ENCODE measurements at regions not wholly inside any gene's neighbourhood (a gene's known extent, or its start where the extent isn't known, plus 50 kb on each side); places are given as distances from the start of the nearest gene placed in this dataset.

DNA sequence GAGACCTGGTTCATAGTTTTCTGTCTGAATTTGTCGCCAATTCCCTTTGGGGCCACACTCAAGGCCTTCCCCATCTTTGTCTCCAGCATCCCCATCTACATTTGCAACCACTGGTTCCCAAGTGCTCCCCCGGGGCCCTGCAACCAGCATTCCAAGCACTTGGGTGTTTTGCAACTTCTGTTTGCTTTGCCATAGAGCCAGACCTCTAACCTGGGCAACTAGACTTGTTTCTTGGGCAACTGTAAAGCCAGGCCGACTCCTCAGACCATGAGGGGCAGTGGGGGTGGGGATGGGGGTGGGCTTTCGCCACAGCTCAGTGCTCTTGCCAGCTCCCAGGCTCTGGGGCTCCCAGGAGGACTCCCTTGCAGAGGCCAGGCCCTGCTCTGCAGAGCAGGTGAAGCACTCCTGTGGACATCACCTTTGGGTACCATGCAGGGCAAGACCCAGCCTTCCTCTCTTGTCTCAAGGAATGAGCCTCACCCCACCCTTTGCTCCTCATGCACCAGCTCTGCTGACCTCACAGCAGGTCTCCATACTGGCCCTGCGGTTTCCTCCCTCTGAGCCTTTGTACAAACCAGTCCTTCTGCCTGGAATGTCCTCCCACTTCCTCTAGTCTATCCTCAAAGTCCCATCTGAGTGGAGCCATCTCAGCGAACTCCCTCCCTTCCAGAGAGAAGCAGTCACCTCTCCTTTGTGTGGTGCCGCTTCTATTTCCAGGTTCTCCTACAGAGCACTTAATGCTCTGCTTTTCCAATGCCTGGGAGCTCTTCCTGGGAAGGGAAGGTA is 126.7 kb upstream of the MYCN start:
- TF ChIP-seq, protein P1, sequence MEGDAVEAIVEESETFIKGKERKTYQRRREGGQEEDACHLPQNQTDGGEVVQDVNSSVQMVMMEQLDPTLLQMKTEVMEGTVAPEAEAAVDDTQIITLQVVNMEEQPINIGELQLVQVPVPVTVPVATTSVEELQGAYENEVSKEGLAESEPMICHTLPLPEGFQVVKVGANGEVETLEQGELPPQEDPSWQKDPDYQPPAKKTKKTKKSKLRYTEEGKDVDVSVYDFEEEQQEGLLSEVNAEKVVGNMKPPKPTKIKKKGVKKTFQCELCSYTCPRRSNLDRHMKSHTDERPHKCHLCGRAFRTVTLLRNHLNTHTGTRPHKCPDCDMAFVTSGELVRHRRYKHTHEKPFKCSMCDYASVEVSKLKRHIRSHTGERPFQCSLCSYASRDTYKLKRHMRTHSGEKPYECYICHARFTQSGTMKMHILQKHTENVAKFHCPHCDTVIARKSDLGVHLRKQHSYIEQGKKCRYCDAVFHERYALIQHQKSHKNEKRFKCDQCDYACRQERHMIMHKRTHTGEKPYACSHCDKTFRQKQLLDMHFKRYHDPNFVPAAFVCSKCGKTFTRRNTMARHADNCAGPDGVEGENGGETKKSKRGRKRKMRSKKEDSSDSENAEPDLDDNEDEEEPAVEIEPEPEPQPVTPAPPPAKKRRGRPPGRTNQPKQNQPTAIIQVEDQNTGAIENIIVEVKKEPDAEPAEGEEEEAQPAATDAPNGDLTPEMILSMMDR (IDR thresholded peaks at IDR 0.05; ENCODE audit: low read length): no peak
- TF ChIP-seq EZH2phosphoT487 (IDR thresholded peaks at IDR 0.05; ENCODE audit: low read length): no peak
- TF ChIP-seq EZH2 (optimal IDR thresholded peaks at IDR 0.05; ENCODE audit: low read depth, low read length): no peak
